ENCODE measurements at regions not wholly inside any gene's neighbourhood (a gene's known extent, or its start where the extent isn't known, plus 50 kb on each side); places are given as distances from the start of the nearest gene placed in this dataset.

- Histone ChIP-seq H3K27me3 (ENCODE audit: control insufficient read depth, insufficient read depth, low read length) (no peaks in the 10 kb centered on the region), H3K4me3 (ENCODE audit: low read depth, low read length) (no peak overlapping the region), H3K9ac (ENCODE audit: low read length) (no peak overlapping the region), H3K4me1 (ENCODE audit: control insufficient read depth, insufficient read depth, low read length) (no peaks in the 10 kb centered on the region), H3K9me3 (ENCODE audit: control insufficient read depth, insufficient read depth, low read depth, low read length) (no peaks in the 10 kb centered on the region), H3K36me3 (ENCODE audit: control insufficient read depth, insufficient read depth, low read length) (no peaks in the 10 kb centered on the region), H3K27ac (ENCODE audit: low read depth, low read length) (no peak overlapping the region)
Observed at GRCh38 chr2:186907897-186908296, 58.9 kb upstream of the ZSWIM2 start.

- Histone ChIP-seq H3K27ac (ENCODE audit: low read depth, low read length) (no peak overlapping the region), H3K27me3 (ENCODE audit: control insufficient read depth, insufficient read depth, low read length) (no peaks in the 10 kb centered on the region), H3K9me3 (ENCODE audit: control insufficient read depth, insufficient read depth, low read depth, low read length) (no peaks in the 10 kb centered on the region), H3K9ac (ENCODE audit: low read length) (no peak overlapping the region), H3K4me3 (ENCODE audit: low read depth, low read length) (no peak overlapping the region), H3K36me3 (ENCODE audit: control insufficient read depth, insufficient read depth, low read length) (no peaks in the 10 kb centered on the region), H3K4me1 (ENCODE audit: control insufficient read depth, insufficient read depth, low read length) (no peaks in the 10 kb centered on the region; the same call in 1 of the 2 replicates)
Observed at GRCh38 chr2:186903216-186903615, 54.2 kb upstream of the ZSWIM2 start.
